Esophagus muscularis mucosa (tissue), 3 donors: ENCODE measurements at regions not wholly inside any gene's neighbourhood (a gene's known extent, or its start where the extent isn't known, plus 50 kb on each side); places are given as distances from the start of the nearest gene placed in this dataset.

Source experiments
- CTCF ChIP-seq, 3 experiments: fragments of 200-600 bp in 2 of 3; fragments of 450-650 bp in 1 of 3; sonication (generic) in 2 of 3; IDR thresholded peaks; one replicate each; pipeline ENCODE4 v1.5.1; 2017 to 2019; ENCODE audit warnings: antibody characterized with exemption in 3 of 3, mild to moderate bottlenecking in 2 of 3, moderate library complexity in 1 of 3
- POLR2A ChIP-seq: fragments of 450-650 bp; IDR thresholded peaks from one replicate; pipeline ENCODE4 v1.6.1; 2017; ENCODE audit warnings: antibody characterized with exemption, moderate library complexity, mild to moderate bottlenecking, low read depth
- POLR2AphosphoS5 ChIP-seq, 2 donors: sonication (generic); formaldehyde crosslinking; IDR thresholded peaks; one replicate each; pipeline ENCODE4 v1.6.1; 2017; ENCODE audit warnings: antibody characterized with exemption in 2 of 2

GRCh38 chr18:77967071-77967470, 717.4 kb downstream of the GALR1 start:
- TF ChIP-seq CTCF (IDR thresholded peaks at IDR 0.05) (no peak), POLR2A (no peak), POLR2AphosphoS5 (IDR thresholded peaks at IDR 0.05) (no peak)
